Muscle of arm (tissue), 1 donor: ENCODE measurements at regions not wholly inside any gene's neighbourhood (a gene's known extent, or its start where the extent isn't known, plus 50 kb on each side); places are given as distances from the start of the nearest gene placed in this dataset.

Source experiments
- DNase-seq: peaks from one replicate; pipeline ENCODE4 v3.0.0-alpha.2; 2013

- no peak for DNase-seq
Measured at GRCh38 chr16:13291591-13292333, 390.4 kb downstream of the SHISA9 start.

GRCh38 chr16:13296206-13296605 is 394.8 kb downstream of the SHISA9 start:
- no peak for DNase-seq

DNA sequence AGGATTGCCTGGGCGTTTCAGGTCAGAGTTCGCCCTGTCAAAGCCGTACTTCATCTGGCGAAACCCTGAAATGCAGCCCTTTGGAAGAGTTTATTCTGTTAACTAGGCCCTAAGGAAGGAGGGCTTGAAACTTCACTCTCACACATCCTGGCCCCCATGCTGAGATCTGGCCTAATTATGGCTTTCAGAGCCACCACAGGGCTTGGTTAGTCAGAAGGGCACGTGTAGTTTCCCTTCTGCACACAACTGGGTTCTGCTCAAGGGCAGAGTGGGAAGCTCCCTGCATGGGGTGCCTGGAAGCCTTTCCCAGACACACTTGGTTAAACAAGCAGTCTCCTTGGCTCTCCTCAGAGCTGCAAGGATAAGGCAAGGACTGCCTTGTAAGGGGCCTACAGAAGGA is 397.3 kb downstream of the SHISA9 start:
- DNase-seq: no peak

GRCh38 chr16:13300066-13300840 is 398.9 kb downstream of the SHISA9 start:
- DNase-seq: no peak

DNA sequence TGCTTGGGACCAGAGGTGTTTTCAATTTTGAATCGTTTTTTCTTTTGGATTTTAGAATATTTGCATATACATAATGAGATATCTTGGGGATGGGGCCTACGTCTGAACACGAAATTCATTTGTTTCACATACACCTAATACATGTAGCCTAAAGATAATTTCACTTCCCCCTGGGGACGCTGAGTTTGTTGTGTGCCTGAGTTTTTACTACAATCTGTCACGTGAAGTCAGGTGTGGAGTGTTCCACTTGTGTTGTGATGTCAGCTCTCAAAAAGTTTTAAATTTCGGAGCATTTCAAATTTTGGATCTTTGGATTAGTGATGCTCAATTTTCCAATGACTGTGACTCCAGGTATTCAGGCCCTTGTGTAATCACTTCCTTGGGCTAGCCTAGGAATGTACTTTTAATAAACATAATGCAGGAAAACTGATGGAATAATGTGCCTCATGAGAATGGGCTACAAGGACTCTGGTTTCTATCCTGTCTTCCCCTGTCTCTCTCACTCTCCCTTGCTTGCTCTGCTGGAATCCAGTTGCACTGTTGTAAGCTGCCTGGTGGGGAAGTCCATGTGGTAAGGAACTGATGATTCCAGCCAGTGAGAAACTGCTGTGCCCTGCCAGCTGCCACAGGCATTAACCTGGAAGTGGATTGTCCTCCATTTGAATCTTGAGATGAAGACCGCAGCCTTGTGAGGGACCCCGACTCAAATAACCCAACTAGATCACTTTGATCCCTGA is 403.8 kb downstream of the SHISA9 start:
- DNase-seq: no peak

DNA sequence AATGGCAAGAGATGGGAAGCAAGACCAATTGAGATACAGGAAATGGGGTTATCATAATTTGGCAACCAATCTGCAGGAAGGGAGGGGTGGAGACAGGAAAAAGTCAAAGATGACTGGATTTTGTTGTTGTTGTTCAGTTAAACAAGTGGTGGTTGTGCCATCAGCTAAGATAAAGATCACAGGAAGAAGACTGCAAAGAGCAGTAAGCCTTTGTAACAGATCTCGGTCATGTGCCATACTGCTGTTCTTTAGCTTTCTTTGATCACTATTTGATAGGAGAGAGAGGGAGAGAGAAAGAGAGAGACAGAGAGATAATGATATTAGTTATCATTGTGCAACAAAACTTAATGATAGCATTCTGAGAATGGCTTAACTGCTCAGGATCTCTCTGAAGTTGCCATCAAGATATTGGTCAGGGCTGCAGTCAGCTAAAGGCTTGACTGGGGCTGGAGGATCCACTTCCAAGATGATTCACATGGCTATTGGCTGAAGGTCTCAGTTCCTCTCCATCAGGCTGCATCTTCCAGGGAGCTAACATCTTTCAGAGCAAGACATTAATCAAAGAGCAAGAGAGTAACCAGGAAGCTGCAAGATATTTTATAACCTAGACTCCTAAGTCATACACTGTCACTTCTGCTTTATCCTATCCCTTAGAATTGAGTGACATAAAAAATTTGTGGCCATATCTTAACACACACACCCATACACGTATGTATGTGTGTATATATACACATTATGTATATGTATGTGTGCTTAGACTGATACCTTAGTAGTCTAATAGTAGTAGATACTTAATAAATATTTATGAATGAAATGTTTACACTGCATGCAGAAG is 405.0 kb downstream of the SHISA9 start:
- DNase-seq: no peak

DNA sequence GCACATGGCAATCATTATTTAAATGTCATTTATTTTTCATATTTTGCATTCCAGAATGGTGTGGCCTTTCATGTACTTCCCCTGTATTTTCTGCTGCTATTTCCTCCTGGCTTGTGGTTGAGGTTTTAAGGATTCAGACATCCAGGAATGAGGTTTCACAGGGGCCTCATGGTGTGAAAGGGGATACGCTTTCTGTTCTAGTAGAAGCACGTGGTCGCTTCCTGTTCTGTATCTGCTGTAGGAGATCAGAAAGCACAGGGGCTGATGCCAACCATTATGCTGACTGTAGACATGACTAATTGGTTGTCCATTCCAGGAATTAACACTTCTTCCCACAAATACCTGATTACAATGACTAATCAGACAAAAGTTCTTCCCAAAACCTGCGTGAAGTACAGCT is 405.9 kb downstream of the SHISA9 start:
- no peak for DNase-seq

GRCh38 chr16:13307851-13308250 is 406.5 kb downstream of the SHISA9 start:
- no peak for DNase-seq

GRCh38 chr16:13312063-13312462 is 410.7 kb downstream of the SHISA9 start:
- no peak for DNase-seq

DNA sequence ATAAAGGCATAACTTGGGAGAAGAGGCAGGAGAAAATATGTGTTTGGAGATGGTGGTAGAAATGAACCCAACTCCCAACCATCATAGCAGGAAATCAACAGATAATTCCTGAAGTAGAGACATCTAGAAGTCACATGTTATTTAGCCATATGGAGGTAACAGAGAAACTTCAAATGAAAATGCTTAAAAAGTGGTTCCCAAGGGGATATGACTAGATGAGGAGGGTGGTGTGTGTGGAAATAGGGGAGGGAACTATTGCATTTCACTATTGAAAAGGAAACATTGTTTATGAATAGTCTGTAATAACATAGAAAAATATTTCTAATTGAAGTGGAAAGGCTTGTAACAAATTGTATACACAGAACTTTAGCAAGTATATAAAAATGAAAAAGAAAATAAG is 412.0 kb downstream of the SHISA9 start:
- no peak for DNase-seq

DNA sequence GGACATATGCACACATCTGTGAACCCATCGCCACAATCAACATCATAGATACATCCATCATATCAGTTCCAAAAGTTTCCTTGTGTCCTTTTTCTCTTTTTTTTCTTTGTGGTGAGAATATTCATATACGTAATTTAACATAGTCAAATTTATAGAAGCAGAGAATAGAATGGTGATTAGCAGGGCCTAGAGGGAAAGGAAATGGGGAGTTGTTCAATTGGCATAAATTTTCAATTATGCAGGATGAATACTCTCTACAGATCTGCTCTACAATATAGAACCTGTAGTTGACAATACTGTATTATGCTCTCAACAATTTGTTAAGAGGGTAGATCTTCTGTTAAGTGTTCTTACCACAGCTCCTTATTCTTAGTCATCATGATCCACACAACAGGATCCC is 413.2 kb downstream of the SHISA9 start:
- DNase-seq: no peak

DNA sequence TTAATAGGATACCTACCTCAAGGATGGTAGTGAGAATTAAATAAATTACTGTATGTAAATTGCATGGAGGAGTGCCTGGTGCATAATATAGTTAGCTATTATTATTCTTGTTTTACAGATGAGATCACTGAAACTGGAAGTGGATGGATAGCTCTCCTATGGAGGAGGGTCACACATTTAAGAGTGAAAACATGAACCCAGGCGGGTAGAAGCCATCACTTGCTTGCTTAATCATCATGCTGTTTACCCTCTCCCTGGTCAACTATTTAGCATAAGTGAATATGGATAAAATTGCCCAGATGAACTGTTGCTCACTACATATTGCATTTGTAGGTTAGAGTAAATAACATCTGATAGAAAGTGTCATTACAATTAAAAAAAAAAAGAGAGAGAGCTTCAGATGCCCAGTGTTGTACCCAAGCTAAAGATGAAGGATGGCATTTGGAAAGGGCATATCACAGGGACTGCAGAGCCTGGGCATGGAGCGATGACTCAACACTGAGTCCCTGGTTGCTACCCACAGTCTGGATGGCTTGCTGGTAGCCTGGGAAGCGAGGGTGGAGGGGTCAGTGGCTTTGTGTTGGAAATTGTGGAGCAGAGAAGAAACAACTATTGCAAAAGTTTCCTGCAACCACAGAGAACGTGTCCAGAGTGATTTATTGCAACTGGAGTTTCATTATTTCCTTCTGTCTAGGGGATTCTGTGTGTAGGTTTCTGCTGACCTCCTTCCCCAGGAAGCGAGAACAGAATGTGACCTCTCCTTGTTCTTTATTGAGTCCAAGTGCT is 414.4 kb downstream of the SHISA9 start:
- DNase-seq: no peak

GRCh38 chr16:13322336-13322735 is 420.9 kb downstream of the SHISA9 start:
- no peak for DNase-seq

GRCh38 chr16:13324851-13325250 is 423.5 kb downstream of the SHISA9 start:
- no peak for DNase-seq

GRCh38 chr16:13325396-13325795 is 424.0 kb downstream of the SHISA9 start:
- no peak for DNase-seq

DNA sequence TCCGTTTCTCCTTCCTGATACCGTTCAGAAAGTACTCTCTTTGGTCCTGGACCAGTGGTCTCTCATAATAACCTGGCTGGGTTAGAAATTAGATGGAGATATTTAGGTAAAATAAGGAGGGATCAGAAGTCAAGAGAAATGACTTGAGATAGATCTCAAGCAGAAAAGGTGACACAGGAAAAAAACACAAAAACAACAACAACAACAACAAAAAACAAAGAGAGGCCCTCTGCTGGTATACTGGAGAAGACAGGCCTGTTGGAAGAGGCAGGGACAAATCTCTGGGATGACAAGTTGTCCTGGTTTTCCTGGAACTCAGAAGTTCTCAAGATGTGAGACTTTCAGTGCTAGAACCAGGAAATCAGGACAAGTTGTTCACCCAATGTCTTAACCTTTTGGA is 430.5 kb downstream of the SHISA9 start:
- DNase-seq: no peak

DNA sequence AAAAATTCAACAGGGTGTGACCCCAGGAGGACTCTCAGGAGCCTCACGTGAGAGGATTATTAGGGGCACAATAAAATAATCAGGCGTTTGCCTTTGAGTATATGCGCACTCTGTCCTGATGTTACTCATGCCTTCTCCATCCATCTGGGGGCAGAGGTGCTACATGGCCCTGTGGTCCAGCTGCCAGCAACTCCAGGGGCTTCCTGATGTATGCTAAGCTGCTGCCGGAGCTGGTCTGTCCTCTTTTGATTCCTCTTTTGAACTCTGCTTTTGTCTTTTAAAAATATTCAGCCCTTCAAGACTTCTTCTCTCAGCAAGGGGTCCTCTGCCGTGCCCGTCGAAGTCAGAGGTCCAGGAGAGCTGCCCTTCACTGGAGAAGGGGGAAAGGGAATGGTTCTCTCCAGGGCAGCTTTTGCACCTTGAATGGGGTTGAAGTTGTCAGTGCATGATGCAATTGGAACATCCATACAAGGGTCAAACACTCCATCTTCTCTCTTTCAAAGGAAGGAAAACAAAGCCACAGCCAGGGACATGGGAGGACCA is 431.4 kb downstream of the SHISA9 start:
- no peak for DNase-seq

- DNase-seq: no peak
Measured at GRCh38 chr16:13333336-13333735, 431.9 kb downstream of the SHISA9 start.

- DNase-seq: no peak
Measured at GRCh38 chr16:13335879-13336278, 434.5 kb downstream of the SHISA9 start.

GRCh38 chr16:13336335-13336734 is 434.9 kb downstream of the SHISA9 start:
- no peak for DNase-seq
